GM12878 (cell line): ENCODE measurements at regions not wholly inside any gene's neighbourhood (a gene's known extent, or its start where the extent isn't known, plus 50 kb on each side); places are given as distances from the start of the nearest gene placed in this dataset.

Source experiments
- ATAC-seq: fragments of 200-7000 bp; cut with Tn5 transposase; 3 replicates; pipeline ENCODE4 v1.9.1; 2020; ENCODE audit warnings: mild to moderate bottlenecking, moderate library complexity
- BruUV-seq: library from RNA; stranded (reverse); fragments of 400-500 nt; replicated peaks from 2 replicates; lab custom pipeline; 2021; lab: Mats Ljungman, UMichigan
- CTCF ChIA-PET: fragments of 300-600 bp; sonication (Branson Sonifier 250); formaldehyde crosslinking; extraction: SDS; loops from one replicate; lab custom pipeline; 2021; ENCODE audit warnings: inconsistent platforms; lab: Yijun Ruan, JAX
- POLR2A ChIA-PET: fragments of 350-600 bp; formaldehyde crosslinking; extraction: SDS; loops from one replicate; lab custom pipeline; 2021; ENCODE audit warnings: inconsistent platforms; lab: Charles Lee
- RAD21 ChIA-PET: fragments of 300-600 bp; sonication (Branson Sonifier 250); formaldehyde crosslinking; loops from one replicate; lab custom pipeline; 2023; ENCODE audit warnings: antibody characterized with exemption; ENCODE audit not compliant: unreplicated experiment; lab: Charles Lee
- SMC1A ChIA-PET: fragments of 300-600 bp; sonication (Branson Sonifier 250); formaldehyde crosslinking; loops from one replicate; lab custom pipeline; 2023; ENCODE audit not compliant: unreplicated experiment, uncharacterized antibody; lab: Charles Lee
- DNase-seq: peaks from one replicate; pipeline ENCODE4 v3.0.0-alpha.2; 2011; ENCODE audit warnings: low read depth, low spot score
- FAIRE-seq: peaks from 3 replicates; lab custom pipeline; 2011; peaks lifted over from hg19 to GRCh38; lab: Jason Lieb, UNC
- H2AFZ ChIP-seq: 2 replicates; pipeline ENCODE4 v1.6.0; 2011; ENCODE audit warnings: low read depth, low read length, control low read depth; ENCODE audit not compliant: control insufficient read depth
- H3K27ac ChIP-seq: 2 replicates; pipeline ENCODE4 v1.5.1; 2011; ENCODE audit warnings: control low read depth; ENCODE audit not compliant: control insufficient read depth, insufficient read depth
- H3K27me3 ChIP-seq, 2 experiments: replicated peaks in 1 of 2; 2 replicates each; pipeline versions ENCODE4 v1.6.0 to v1.6.1; 2011; ENCODE audit warnings: low read length in 1 of 2; ENCODE audit not compliant: control insufficient read depth in 2 of 2, insufficient read depth in 2 of 2
- H3K36me3 ChIP-seq, 2 experiments: 2 replicates each; pipeline ENCODE4 v1.5.1; 2011; ENCODE audit warnings: low read length in 1 of 2; ENCODE audit not compliant: control insufficient read depth in 2 of 2, insufficient read depth in 2 of 2
- H3K4me1 ChIP-seq: 2 replicates; pipeline ENCODE4 v1.6.1; 2011; ENCODE audit warnings: mild to moderate bottlenecking, low read length, moderate library complexity, mixed read lengths; ENCODE audit not compliant: control insufficient read depth, insufficient read depth
- H3K4me2 ChIP-seq: 2 replicates; pipeline ENCODE4 v1.6.0; 2011; ENCODE audit warnings: control low read depth; ENCODE audit not compliant: control insufficient read depth, insufficient read depth
- H3K4me3 ChIP-seq: fragments of 200-600 bp; sonication (generic); 2 replicates; pipeline ENCODE4 v1.5.1; 2016
- H3K79me2 ChIP-seq: 2 replicates; pipeline ENCODE4 v1.6.0; 2011; ENCODE audit warnings: low read length; ENCODE audit not compliant: control insufficient read depth, insufficient read depth
- H3K9ac ChIP-seq: 2 replicates; pipeline ENCODE4 v1.8.0; 2011; ENCODE audit warnings: low read length, control low read depth, mixed read lengths; ENCODE audit not compliant: control insufficient read depth, insufficient read depth
- H3K9me3 ChIP-seq: replicated peaks from 3 replicates; pipeline ENCODE4 v1.5.1; 2011; ENCODE audit warnings: mild to moderate bottlenecking, low read length; ENCODE audit not compliant: control insufficient read depth, insufficient read depth
- H4K20me1 ChIP-seq: 2 replicates; pipeline ENCODE4 v1.6.0; 2011; ENCODE audit not compliant: control insufficient read depth, insufficient read depth
- ASH2L ChIP-seq: fragments of 300-600, 200-600 bp; sonication (generic); IDR thresholded peaks from 2 replicates; pipeline ENCODE4 v1.6.1; 2017; ENCODE audit warnings: low read depth, mild to moderate bottlenecking, borderline replicate concordance
- FOS ChIP-seq: IDR thresholded peaks from 3 replicates; pipeline ENCODE4 v1.6.1; 2011; ENCODE audit warnings: borderline replicate concordance; ENCODE audit not compliant: insufficient read length; ENCODE audit errors: extremely low read depth
- HDAC2 ChIP-seq: fragments of 200-600 bp; sonication (generic); IDR thresholded peaks from 2 replicates; pipeline ENCODE4 v1.6.1; 2017
- IRF5 ChIP-seq: fragments of 450-650 bp; IDR thresholded peaks from 2 replicates; pipeline ENCODE4 v1.6.1; 2017; ENCODE audit warnings: borderline replicate concordance
- KLF5 ChIP-seq: fragments of 450-650 bp; IDR thresholded peaks from 2 replicates; pipeline ENCODE4 v1.6.1; 2014; ENCODE audit warnings: mild to moderate bottlenecking; ENCODE audit not compliant: partially characterized antibody
- MTA2 ChIP-seq: fragments of 450-650 bp; IDR thresholded peaks from 2 replicates; pipeline ENCODE4 v1.6.1; 2016; ENCODE audit warnings: low read depth, mild to moderate bottlenecking, moderate library complexity
- NR2C1 ChIP-seq: fragments of 450-650 bp; IDR thresholded peaks from 2 replicates; pipeline ENCODE4 v1.6.1; 2017; ENCODE audit warnings: antibody characterized with exemption, mild to moderate bottlenecking, moderate library complexity
- WGBS: methylation state at CpG from one replicate; pipeline ENCODE4 v1.1.6; 2016; ENCODE audit warnings: low lambda C conversion rate; ENCODE audit not compliant: insufficient replicate concordance, insufficient coverage; ENCODE audit errors: missing lambda C conversion rate; 5-methylcytosine and 5-hydroxymethylcytosine counted together
- in situ Hi-C: fragments of 300-500 bp; cut with MboI; formaldehyde crosslinking; loops from 9 replicates; pipeline ENCODE4 v1.14.3; 2018; ENCODE audit warnings: mixed read lengths
- intact Hi-C: fragments of 100-400 bp; cut with micrococcal nuclease; formaldehyde crosslinking; loops from one replicate; pipeline ENCODE4 v1.14.2; 2022; ENCODE audit not compliant: unreplicated experiment
- TF ChIP-seq, protein P1 (sequence below): IDR thresholded peaks from 2 replicates; pipeline ENCODE4 v1.6.1; 2011; ENCODE audit warnings: borderline replicate concordance, low read depth, mild to moderate bottlenecking, moderate library complexity, low read length; ENCODE audit not compliant: insufficient read depth, poor library complexity, severe bottlenecking

- Histone ChIP-seq H4K20me1 (no peaks in the 10 kb centered on the region), H3K9me3 (no peaks in the 10 kb centered on the region), H3K36me3 (no peaks in the 10 kb centered on the region), H3K4me1 (no peaks in the 10 kb centered on the region), H2AFZ (no peak overlapping the region), H3K27ac (no peak overlapping the region)
- ATAC-seq: no peak
- no peak for FAIRE-seq
- RAD21 ChIA-PET: no interaction called here
- TF ChIP-seq, protein P1, sequence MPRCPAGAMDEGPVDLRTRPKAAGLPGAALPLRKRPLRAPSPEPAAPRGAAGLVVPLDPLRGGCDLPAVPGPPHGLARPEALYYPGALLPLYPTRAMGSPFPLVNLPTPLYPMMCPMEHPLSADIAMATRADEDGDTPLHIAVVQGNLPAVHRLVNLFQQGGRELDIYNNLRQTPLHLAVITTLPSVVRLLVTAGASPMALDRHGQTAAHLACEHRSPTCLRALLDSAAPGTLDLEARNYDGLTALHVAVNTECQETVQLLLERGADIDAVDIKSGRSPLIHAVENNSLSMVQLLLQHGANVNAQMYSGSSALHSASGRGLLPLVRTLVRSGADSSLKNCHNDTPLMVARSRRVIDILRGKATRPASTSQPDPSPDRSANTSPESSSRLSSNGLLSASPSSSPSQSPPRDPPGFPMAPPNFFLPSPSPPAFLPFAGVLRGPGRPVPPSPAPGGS: no peak
- no peak for TF ChIP-seq IRF5
- no peak for TF ChIP-seq ASH2L
- no peak for TF ChIP-seq FOS
- no peak for TF ChIP-seq NR2C1
- TF ChIP-seq HDAC2: no peak
- TF ChIP-seq KLF5: no peak
- no peak for TF ChIP-seq MTA2
- TF ChIP-seq, all 136 proteins: peak for 0
- no peak overlapping the region for H3K4me2 ChIP-seq
- H3K27me3 ChIP-seq: no peaks in the 10 kb centered on the region
- 14% methylated on average over 4 of the region's 4 CpGs for WGBS
- in situ Hi-C loops: no loop called here
- no peak overlapping the region for H3K4me3 ChIP-seq
- SMC1A ChIA-PET: no interaction called here
- POLR2A ChIA-PET: no interaction called here
- H3K79me2 ChIP-seq: no peaks in the 10 kb centered on the region
- no peak for DNase-seq
- CTCF ChIA-PET: no interaction called here
- intact Hi-C loops: no loop called here
- H3K9ac ChIP-seq: no peak overlapping the region
- no TSS peak for BruUV-seq
Measured at GRCh38 chr12:74283646-74284045, 254.0 kb upstream of the ATXN7L3B start.
